HG03139 (cell line): ENCODE measurements at regions not wholly inside any gene's neighbourhood (a gene's known extent, or its start where the extent isn't known, plus 50 kb on each side); places are given as distances from the start of the nearest gene placed in this dataset.

ENCODE experiments used
- ATAC-seq: cut with Tn5 transposase; IDR thresholded peaks from one replicate; pipeline ENCODE4 v1.9.1; 2021; ENCODE audit not compliant: unreplicated experiment

GRCh38 chr1:87165177-87165576, 163.5 kb upstream of the LMO4 start:
- no peak for ATAC-seq

GRCh38 chr1:87167157-87167789, 161.4 kb upstream of the LMO4 start:
- ATAC-seq = no peak

GRCh38 chr1:87167848-87168525, 160.7 kb upstream of the LMO4 start:
- ATAC-seq = no peak

- ATAC-seq = no peak
These were observed 159.3 kb upstream of the LMO4 start for GRCh38 chr1:87169263-87169910.

- ATAC-seq = no peak
These were observed 158.5 kb upstream of the LMO4 start for GRCh38 chr1:87170157-87170556.

GRCh38 chr1:87170931-87171598, 157.6 kb upstream of the LMO4 start:
- ATAC-seq = no peak

- ATAC-seq = no peak
These were observed 155.4 kb upstream of the LMO4 start for GRCh38 chr1:87173231-87173630.

- ATAC-seq = no peak
These were observed 153.9 kb upstream of the LMO4 start for GRCh38 chr1:87174724-87175245.

- no peak for ATAC-seq
These were observed 152.6 kb upstream of the LMO4 start for GRCh38 chr1:87176087-87176486.

- ATAC-seq = no peak
These were observed 152.2 kb upstream of the LMO4 start for GRCh38 chr1:87176514-87176913.

- no peak for ATAC-seq
These were observed 150.2 kb upstream of the LMO4 start for GRCh38 chr1:87178441-87178840.

GRCh38 chr1:87179076-87179810, 149.4 kb upstream of the LMO4 start:
- no peak for ATAC-seq

- ATAC-seq = no peak
These were observed 148.7 kb upstream of the LMO4 start for GRCh38 chr1:87179851-87180519.

- no peak for ATAC-seq
These were observed 148.0 kb upstream of the LMO4 start for GRCh38 chr1:87180682-87181081.

- ATAC-seq = no peak
These were observed 146.1 kb upstream of the LMO4 start for GRCh38 chr1:87182611-87183010.

GRCh38 chr1:87185077-87185476, 143.6 kb upstream of the LMO4 start:
- ATAC-seq = no peak

GRCh38 chr1:87186346-87186745, 142.3 kb upstream of the LMO4 start:
- ATAC-seq = no peak

GRCh38 chr1:87188640-87189039, 140.0 kb upstream of the LMO4 start:
- no peak for ATAC-seq

- no peak for ATAC-seq
These were observed 138.3 kb upstream of the LMO4 start for GRCh38 chr1:87190402-87190801.

- no peak for ATAC-seq
These were observed 137.0 kb upstream of the LMO4 start for GRCh38 chr1:87191646-87192045.
